ENCODE measurements at regions not wholly inside any gene's neighbourhood (a gene's known extent, or its start where the extent isn't known, plus 50 kb on each side); places are given as distances from the start of the nearest gene placed in this dataset.

DNA sequence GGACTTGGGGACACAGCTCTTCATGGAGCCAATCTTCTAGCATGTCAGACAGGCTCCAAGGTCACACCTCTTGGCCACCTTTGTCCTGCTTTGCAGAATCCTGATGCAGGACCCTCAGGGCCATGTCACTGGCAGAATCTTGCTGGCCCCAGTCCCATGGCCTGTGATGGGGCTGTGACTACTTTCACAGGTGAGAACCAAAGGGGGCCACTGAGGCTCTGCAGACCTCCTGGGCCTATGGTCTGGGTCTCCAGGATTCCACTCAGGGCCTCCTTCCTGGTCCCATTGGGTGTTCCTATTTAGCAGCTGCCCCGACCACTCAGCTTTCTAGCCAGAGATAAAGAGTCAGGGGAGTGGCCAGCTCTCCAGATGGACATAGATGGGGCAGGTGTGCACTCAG, 238.7 kb downstream of the MATN1 start:
- no peaks in the 10 kb centered on the region for H3K4me1 ChIP-seq (ENCODE audit: control insufficient read depth, low read depth, low read length)
- H3K27ac ChIP-seq (ENCODE audit: low read length) = no peak overlapping the region
- H3K36me3 ChIP-seq (ENCODE audit: control insufficient read depth, low read depth, low read length) = no peaks in the 10 kb centered on the region
- H3K9me3 ChIP-seq (ENCODE audit: control insufficient read depth, low read depth, low read length) = peaks cover 16% of the 10 kb centered on the region
- no peaks in the 10 kb centered on the region for H3K27me3 ChIP-seq (ENCODE audit: control insufficient read depth, insufficient read depth, low read length)
- H3K4me3 ChIP-seq (ENCODE audit: low read length) = no peak overlapping the region
- no peak overlapping the region for H3K9ac ChIP-seq (ENCODE audit: low read length)

DNA sequence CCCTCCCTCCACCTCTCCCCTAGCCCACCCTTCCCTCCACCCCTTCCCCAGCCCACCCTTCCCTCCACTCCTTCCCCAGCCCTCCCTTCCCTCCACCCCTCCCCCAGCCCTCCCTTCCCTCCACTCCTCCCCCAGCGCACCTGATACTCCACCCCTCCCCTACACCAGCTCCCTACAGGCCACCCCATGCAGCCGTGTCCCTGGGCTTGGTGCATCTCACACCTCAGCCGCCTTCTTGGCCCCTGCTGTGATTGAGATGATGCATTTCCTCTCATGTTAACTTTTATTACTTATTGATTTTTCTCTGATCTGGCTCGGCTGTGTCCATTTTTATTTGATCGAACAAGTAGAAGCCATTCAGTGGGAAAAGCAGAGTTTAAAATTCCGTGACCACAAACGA, 243.8 kb downstream of the MATN1 start:
- Histone ChIP-seq H3K27me3 (ENCODE audit: control insufficient read depth, insufficient read depth, low read length) (no peaks in the 10 kb centered on the region), H3K27ac (ENCODE audit: low read length) (no peak overlapping the region), H3K9ac (ENCODE audit: low read length) (no peak overlapping the region), H3K4me3 (ENCODE audit: low read length) (no peak overlapping the region), H3K4me1 (ENCODE audit: control insufficient read depth, low read depth, low read length) (no peaks in the 10 kb centered on the region), H3K36me3 (ENCODE audit: control insufficient read depth, low read depth, low read length) (no peaks in the 10 kb centered on the region), H3K9me3 (ENCODE audit: control insufficient read depth, low read depth, low read length) (peaks cover 16% of the 10 kb centered on the region)

DNA sequence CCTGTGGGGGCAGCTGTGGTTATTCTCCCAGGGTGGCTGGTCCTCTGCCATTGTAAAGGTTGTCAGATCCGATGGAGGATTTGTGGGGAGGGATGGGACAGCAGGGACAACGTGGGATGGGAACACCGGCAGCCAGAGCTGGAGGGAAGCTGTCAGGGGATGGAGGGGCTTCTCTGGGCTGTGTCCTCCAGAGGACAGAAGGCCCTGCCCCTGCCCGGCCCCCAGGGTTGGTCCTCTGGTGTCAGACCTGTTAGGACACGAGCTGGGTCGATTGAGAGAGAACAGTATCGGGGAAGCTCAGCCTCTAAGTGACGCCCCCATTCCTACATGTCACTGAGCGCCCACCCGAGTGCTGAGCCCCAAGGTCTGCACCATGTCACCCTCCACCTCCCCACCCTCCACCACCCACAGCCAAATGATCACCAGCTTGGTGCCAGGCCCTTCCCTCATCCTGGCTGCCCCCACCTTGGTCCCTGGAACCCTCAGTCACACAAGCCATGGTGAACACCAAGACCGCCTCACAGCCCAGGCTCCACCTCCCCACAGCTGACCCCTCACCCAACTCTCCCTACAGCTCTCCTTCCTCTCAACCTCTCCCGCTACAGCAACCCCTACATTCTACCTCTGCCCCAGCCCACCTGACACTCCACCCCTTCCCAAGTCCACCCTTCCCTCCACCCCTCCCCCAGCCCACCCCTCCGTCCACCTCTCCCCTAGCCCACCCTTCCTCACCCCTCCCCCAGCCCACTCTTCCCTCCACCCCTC, 244.4 kb downstream of the MATN1 start:
- Histone ChIP-seq H3K4me3 (ENCODE audit: low read length) (no peak overlapping the region), H3K4me1 (ENCODE audit: control insufficient read depth, low read depth, low read length) (no peaks in the 10 kb centered on the region), H3K9me3 (ENCODE audit: control insufficient read depth, low read depth, low read length) (peaks cover 16% of the 10 kb centered on the region), H3K36me3 (ENCODE audit: control insufficient read depth, low read depth, low read length) (no peaks in the 10 kb centered on the region), H3K27me3 (ENCODE audit: control insufficient read depth, insufficient read depth, low read length) (no peaks in the 10 kb centered on the region), H3K9ac (ENCODE audit: low read length) (no peak overlapping the region), H3K27ac (ENCODE audit: low read length) (no peak overlapping the region)

DNA sequence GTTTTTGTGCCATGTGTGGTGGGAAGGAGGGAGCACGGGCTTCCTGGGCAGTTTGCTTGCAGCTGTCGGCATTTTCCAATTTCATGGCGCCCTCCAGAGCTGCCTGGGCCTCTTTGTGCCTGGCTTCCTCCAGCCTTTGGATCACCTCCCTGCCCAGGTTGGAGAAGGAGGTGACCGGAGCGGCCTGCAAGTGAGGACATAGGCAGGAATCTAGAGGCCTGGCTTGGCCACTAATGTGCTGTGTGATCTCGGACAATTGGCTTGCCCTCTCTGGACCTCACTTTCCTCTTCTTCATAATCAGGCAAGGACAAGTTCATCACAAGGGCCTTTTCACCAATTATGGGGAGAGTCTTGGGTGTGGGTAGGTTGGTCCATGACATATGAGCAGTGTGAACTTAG, 245.1 kb downstream of the MATN1 start:
- H3K27ac ChIP-seq (ENCODE audit: low read length) = no peak overlapping the region
- H3K9ac ChIP-seq (ENCODE audit: low read length) = no peak overlapping the region
- H3K4me3 ChIP-seq (ENCODE audit: low read length) = no peak overlapping the region
- H3K9me3 ChIP-seq (ENCODE audit: control insufficient read depth, low read depth, low read length) = peaks cover 16% of the 10 kb centered on the region
- H3K36me3 ChIP-seq (ENCODE audit: control insufficient read depth, low read depth, low read length) = no peaks in the 10 kb centered on the region
- no peaks in the 10 kb centered on the region for H3K27me3 ChIP-seq (ENCODE audit: control insufficient read depth, insufficient read depth, low read length)
- H3K4me1 ChIP-seq (ENCODE audit: control insufficient read depth, low read depth, low read length) = no peaks in the 10 kb centered on the region

DNA sequence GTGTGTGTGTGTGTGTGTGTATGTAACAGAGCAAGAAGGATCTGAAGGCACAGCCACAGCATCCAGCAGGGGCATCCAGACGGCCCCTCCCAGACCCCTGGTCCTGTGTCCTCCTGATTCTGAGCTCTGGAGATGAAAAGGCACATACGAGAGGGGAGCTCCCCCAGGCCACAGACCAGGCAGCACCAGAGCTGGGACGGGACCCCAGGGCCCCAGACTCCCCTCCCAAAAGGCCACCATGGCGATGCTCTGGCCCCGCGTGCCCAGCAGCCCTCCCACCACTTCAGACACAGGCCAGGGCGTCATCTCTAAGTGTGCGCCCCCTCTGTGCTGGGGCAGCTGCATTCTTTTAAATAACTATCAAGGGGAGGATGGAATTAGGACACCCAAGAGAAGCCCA, 245.8 kb downstream of the MATN1 start:
- H3K9me3 ChIP-seq (ENCODE audit: control insufficient read depth, low read depth, low read length) = peaks cover 14% of the 10 kb centered on the region
- no peaks in the 10 kb centered on the region for H3K36me3 ChIP-seq (ENCODE audit: control insufficient read depth, low read depth, low read length)
- H3K9ac ChIP-seq (ENCODE audit: low read length) = no peak overlapping the region
- no peak overlapping the region for H3K27ac ChIP-seq (ENCODE audit: low read length)
- no peak overlapping the region for H3K4me3 ChIP-seq (ENCODE audit: low read length)
- H3K4me1 ChIP-seq (ENCODE audit: control insufficient read depth, low read depth, low read length) = no peaks in the 10 kb centered on the region
- no peaks in the 10 kb centered on the region for H3K27me3 ChIP-seq (ENCODE audit: control insufficient read depth, insufficient read depth, low read length)

DNA sequence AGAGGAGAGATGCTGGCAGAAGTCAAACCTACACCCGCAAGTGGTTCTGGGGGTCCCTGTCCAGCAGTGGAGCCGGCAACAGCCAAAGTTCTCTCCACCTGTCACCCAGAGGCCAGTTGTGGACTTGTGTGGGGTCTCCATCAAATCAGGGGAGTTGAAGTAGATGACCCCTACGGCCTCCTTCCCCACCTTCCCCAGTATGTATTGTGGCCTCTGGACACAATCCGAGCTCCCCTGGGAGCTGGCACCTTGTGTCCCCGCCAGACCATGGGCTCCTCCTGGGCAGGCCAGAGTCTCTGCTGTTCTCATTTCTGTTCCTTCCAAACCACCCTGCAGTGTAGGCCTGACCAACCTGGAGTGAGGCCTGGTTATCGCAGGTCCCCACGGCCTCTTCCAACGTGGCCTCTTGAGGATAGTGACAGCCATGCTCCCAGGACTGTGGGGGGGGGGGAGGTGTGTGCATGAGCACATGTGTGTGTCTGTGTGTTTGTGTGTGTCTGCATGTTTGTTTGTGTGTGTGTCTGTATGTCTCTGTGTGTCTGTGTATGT, 246.4 kb downstream of the MATN1 start:
- H3K36me3 ChIP-seq (ENCODE audit: control insufficient read depth, low read depth, low read length) = no peaks in the 10 kb centered on the region
- peaks cover 8% of the 10 kb centered on the region for H3K9me3 ChIP-seq (ENCODE audit: control insufficient read depth, low read depth, low read length)
- H3K9ac ChIP-seq (ENCODE audit: low read length) = no peak overlapping the region
- H3K4me1 ChIP-seq (ENCODE audit: control insufficient read depth, low read depth, low read length) = no peaks in the 10 kb centered on the region
- H3K4me3 ChIP-seq (ENCODE audit: low read length) = no peak overlapping the region
- H3K27ac ChIP-seq (ENCODE audit: low read length) = no peak overlapping the region
- no peaks in the 10 kb centered on the region for H3K27me3 ChIP-seq (ENCODE audit: control insufficient read depth, insufficient read depth, low read length)

DNA sequence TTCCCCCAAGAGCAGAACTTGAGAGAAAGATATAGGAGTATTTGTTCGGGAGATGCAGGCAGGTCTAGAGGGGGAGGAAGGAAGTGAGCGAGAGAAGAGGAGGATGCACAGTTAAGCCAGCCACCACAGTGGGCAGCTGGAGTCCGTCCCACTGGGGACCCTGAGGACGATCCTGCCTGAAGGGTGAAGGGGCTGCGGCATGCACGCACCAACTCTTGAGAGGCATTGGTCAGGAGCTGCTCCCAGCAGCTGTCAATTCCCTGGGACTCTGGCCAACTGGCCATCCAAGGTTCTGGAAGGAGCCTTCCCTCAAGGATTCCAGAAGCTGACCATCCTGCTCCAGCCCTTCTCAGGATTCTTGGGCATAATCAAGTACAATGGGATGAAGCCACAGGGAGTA, 246.9 kb downstream of the MATN1 start:
- H3K4me1 ChIP-seq (ENCODE audit: control insufficient read depth, low read depth, low read length) = no peaks in the 10 kb centered on the region
- no peak overlapping the region for H3K27ac ChIP-seq (ENCODE audit: low read length)
- no peak overlapping the region for H3K4me3 ChIP-seq (ENCODE audit: low read length)
- peaks cover 8% of the 10 kb centered on the region for H3K9me3 ChIP-seq (ENCODE audit: control insufficient read depth, low read depth, low read length)
- H3K36me3 ChIP-seq (ENCODE audit: control insufficient read depth, low read depth, low read length) = no peaks in the 10 kb centered on the region
- no peaks in the 10 kb centered on the region for H3K27me3 ChIP-seq (ENCODE audit: control insufficient read depth, insufficient read depth, low read length)
- H3K9ac ChIP-seq (ENCODE audit: low read length) = no peak overlapping the region

DNA sequence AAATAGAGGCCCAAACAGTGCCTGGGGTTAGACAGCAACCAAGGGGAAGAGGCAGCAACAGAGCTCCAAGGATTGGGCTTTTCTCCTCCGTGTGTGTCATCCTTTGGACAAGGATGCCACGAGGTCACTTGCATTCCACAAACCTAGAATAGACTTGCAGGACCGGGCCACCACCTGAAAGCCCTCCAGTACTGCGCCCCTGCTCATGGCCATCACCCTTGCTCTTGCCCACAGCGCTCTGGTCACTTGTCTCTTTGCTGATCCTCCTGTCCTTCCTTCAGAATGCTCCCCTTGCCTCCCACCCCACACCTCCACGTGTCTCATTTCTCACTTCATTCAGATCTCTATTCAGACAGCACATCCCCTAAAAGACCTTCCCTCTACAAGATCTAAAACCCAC, 247.4 kb downstream of the MATN1 start:
- peaks cover 2% of the 10 kb centered on the region for H3K9me3 ChIP-seq (ENCODE audit: control insufficient read depth, low read depth, low read length)
- H3K4me1 ChIP-seq (ENCODE audit: control insufficient read depth, low read depth, low read length) = no peaks in the 10 kb centered on the region
- H3K36me3 ChIP-seq (ENCODE audit: control insufficient read depth, low read depth, low read length) = no peaks in the 10 kb centered on the region
- no peak overlapping the region for H3K9ac ChIP-seq (ENCODE audit: low read length)
- no peak overlapping the region for H3K4me3 ChIP-seq (ENCODE audit: low read length)
- no peak overlapping the region for H3K27ac ChIP-seq (ENCODE audit: low read length)
- no peaks in the 10 kb centered on the region for H3K27me3 ChIP-seq (ENCODE audit: control insufficient read depth, insufficient read depth, low read length)

DNA sequence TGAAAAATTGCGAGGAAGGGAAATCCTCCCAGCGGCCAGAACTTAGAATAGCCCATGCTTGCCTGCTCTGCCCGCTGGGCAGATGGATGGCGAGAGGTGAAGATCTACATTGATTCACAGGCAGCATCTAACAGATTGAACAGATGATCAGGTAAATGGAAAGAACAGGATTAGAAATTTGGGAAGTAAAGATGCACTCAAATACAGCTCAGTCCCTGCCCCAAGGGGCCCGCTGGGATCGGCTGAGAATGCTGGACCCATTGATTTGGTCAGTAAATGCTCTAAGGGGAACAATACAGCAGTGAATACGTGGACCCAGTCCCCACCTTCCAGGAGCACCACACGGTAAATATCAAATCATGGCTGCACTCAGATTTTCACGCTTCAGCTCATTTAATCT, 248.2 kb downstream of the MATN1 start:
- Histone ChIP-seq H3K4me1 (ENCODE audit: control insufficient read depth, low read depth, low read length) (no peaks in the 10 kb centered on the region), H3K36me3 (ENCODE audit: control insufficient read depth, low read depth, low read length) (no peaks in the 10 kb centered on the region), H3K27me3 (ENCODE audit: control insufficient read depth, insufficient read depth, low read length) (no peaks in the 10 kb centered on the region), H3K9me3 (ENCODE audit: control insufficient read depth, low read depth, low read length) (no peaks in the 10 kb centered on the region), H3K4me3 (ENCODE audit: low read length) (no peak overlapping the region), H3K27ac (ENCODE audit: low read length) (no peak overlapping the region), H3K9ac (ENCODE audit: low read length) (no peak overlapping the region)

DNA sequence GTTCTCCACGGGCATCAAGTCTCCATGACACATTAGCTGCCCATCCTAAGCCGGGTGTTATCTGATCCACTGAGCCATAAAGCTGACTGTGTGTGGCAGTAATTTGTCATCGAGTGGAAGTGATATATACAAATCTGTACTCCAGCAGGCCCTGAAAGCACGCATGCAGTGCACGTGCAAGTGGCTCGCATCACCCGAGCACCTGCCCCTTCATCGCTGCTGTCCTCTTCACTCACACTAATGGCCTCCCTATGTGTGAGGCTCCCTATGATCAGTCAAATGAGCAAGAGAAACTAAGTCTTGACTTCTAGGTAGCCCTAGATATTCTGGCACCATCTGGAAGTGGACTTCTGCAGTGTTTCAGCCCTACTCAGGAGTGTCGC, 248.6 kb downstream of the MATN1 start:
- H3K4me1 ChIP-seq (ENCODE audit: control insufficient read depth, low read depth, low read length) = no peaks in the 10 kb centered on the region
- no peaks in the 10 kb centered on the region for H3K27me3 ChIP-seq (ENCODE audit: control insufficient read depth, insufficient read depth, low read length)
- no peak overlapping the region for H3K9ac ChIP-seq (ENCODE audit: low read length)
- no peak overlapping the region for H3K4me3 ChIP-seq (ENCODE audit: low read length)
- no peaks in the 10 kb centered on the region for H3K36me3 ChIP-seq (ENCODE audit: control insufficient read depth, low read depth, low read length)
- no peak overlapping the region for H3K27ac ChIP-seq (ENCODE audit: low read length)
- no peaks in the 10 kb centered on the region for H3K9me3 ChIP-seq (ENCODE audit: control insufficient read depth, low read depth, low read length)

DNA sequence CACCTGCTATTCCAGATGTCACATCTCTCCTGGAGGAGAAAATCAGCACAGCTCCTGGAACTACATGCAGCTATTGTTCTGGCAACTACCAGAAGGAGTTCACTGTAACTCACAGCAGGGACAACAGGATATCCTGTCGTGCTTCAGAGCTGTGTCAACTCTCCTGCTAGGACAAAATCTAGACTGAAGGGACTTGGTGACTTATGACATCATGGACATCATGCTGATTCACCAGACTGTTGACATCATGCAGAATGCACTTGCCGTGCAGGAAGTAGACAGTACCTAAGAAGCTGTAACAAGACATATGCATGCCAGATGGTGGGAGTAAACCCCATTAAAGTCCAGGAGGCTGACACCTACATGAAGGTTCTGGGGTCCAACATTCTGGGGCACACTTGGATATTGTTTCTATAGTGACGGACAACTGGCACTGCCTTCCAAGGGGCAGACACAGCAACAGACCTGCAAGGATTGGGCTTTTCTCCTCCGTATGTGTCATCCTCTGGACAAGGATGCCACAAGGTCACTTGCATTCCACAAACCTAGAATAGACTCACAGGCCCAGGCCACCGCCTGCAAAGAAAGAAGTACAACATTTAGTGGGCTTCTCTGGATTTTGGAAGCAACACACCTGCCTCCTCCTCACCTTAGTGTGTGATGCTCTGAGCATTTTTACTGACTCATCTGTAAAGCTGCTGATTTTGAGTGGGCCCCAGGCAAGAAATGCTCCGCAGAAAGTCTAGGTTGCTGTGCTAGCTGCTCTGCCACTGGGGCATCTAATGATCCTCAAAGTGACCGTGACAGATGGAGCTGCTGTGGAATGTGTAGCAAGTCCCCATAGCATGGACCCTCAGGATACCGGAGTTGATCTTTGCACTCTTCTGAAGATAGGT, 249.2 kb downstream of the MATN1 start:
- no peak overlapping the region for H3K9ac ChIP-seq (ENCODE audit: low read length)
- H3K4me1 ChIP-seq (ENCODE audit: control insufficient read depth, low read depth, low read length) = no peaks in the 10 kb centered on the region
- no peak overlapping the region for H3K4me3 ChIP-seq (ENCODE audit: low read length)
- no peaks in the 10 kb centered on the region for H3K27me3 ChIP-seq (ENCODE audit: control insufficient read depth, insufficient read depth, low read length)
- H3K36me3 ChIP-seq (ENCODE audit: control insufficient read depth, low read depth, low read length) = no peaks in the 10 kb centered on the region
- H3K9me3 ChIP-seq (ENCODE audit: control insufficient read depth, low read depth, low read length) = no peaks in the 10 kb centered on the region
- H3K27ac ChIP-seq (ENCODE audit: low read length) = no peak overlapping the region

Measured in iPS-18a (cell line).